ENCODE measurements at regions not wholly inside any gene's neighbourhood (a gene's known extent, or its start where the extent isn't known, plus 50 kb on each side); places are given as distances from the start of the nearest gene placed in this dataset.

GRCh38 chr17:63295288-63295687 is 150.8 kb downstream of the CYB561 start:
- no peak for TF ChIP-seq POLR2A (IDR thresholded peaks at IDR 0.05)
- no peak for TF ChIP-seq CTCF (IDR thresholded peaks at IDR 0.05)

Data from ovary (tissue), 3 donors.